CD4-positive, alpha-beta T cell (primary cell): ENCODE measurements at regions not wholly inside any gene's neighbourhood (a gene's known extent, or its start where the extent isn't known, plus 50 kb on each side); places are given as distances from the start of the nearest gene placed in this dataset.

Experiments
- ATAC-seq: fragments of 200-7000 bp; cut with Tn5 transposase; one replicate; pipeline ENCODE4 v1.10.0; 2022; ENCODE audit warnings: mild to moderate bottlenecking; ENCODE audit not compliant: poor library complexity
- CTCF ChIA-PET: fragments of 350-600 bp; sonication (Branson Sonifier 250); formaldehyde crosslinking; loops from one replicate; lab custom pipeline; 2021; ENCODE audit warnings: antibody characterized with exemption, inconsistent platforms; lab: Charles Lee
- POLR2A ChIA-PET: fragments of 350-600 bp; sonication (Branson Sonifier 250); formaldehyde crosslinking; loops from one replicate; lab custom pipeline; 2021; ENCODE audit warnings: antibody characterized with exemption, inconsistent platforms; lab: Charles Lee
- DNase-seq, 14 experiments: peaks; one replicate each; pipeline ENCODE4 v3.0.0-alpha.2; 2013 to 2020; ENCODE audit warnings: mixed read lengths in 2 of 14
- H3K27ac ChIP-seq, 2 donors: one replicate each; pipeline versions ENCODE4 v1.5.1 to v1.7.0; 2013; ENCODE audit warnings: low read length in 2 of 2, low read depth in 1 of 2, mild to moderate bottlenecking in 1 of 2
- H3K27me3 ChIP-seq, 2 experiments: 1 replicate in 1 of 2; 2 replicates in 1 of 2; pipeline versions ENCODE4 v1.6.1 to v1.7.0; 2013; ENCODE audit warnings: low read length in 2 of 2, control low read depth in 1 of 2, mild to moderate bottlenecking in 1 of 2, moderate library complexity in 1 of 2; ENCODE audit not compliant: insufficient read depth in 2 of 2, control insufficient read depth in 1 of 2
- H3K36me3 ChIP-seq: one replicate; pipeline ENCODE4 v1.6.1; 2013; ENCODE audit warnings: low read length, control low read depth; ENCODE audit not compliant: insufficient read depth
- H3K4me1 ChIP-seq: one replicate; pipeline ENCODE4 v1.6.1; 2013; ENCODE audit warnings: low read length, control low read depth; ENCODE audit not compliant: insufficient read depth
- H3K4me3 ChIP-seq: one replicate; pipeline ENCODE4 v1.5.1; 2013; ENCODE audit warnings: mild to moderate bottlenecking, low read length, moderate library complexity
- H3K9me3 ChIP-seq, 2 experiments: 1 replicate in 1 of 2; 2 replicates in 1 of 2; pipeline versions ENCODE4 v1.6.1 to v1.7.0; 2013; ENCODE audit warnings: low read length in 2 of 2, mild to moderate bottlenecking in 2 of 2, control low read depth in 1 of 2, moderate library complexity in 1 of 2; ENCODE audit not compliant: control insufficient read depth in 1 of 2, insufficient read depth in 1 of 2
- H3K27ac Mint-ChIP-seq: one replicate; pipeline ENCODE4 v1.8.0; 2020; ENCODE audit warnings: mixed read lengths
- H3K27me3 Mint-ChIP-seq: one replicate; pipeline ENCODE4 v1.8.0; 2021; ENCODE audit warnings: mixed read lengths
- H3K36me3 Mint-ChIP-seq: one replicate; pipeline ENCODE4 v1.8.0; 2021; ENCODE audit warnings: low read depth, mixed read lengths
- H3K4me1 Mint-ChIP-seq: one replicate; pipeline ENCODE4 v1.8.0; 2021; ENCODE audit warnings: low read depth, mixed read lengths
- H3K4me3 Mint-ChIP-seq: one replicate; pipeline ENCODE4 v1.8.0; 2020; ENCODE audit warnings: mild to moderate bottlenecking, mixed read lengths
- H3K9me3 Mint-ChIP-seq: one replicate; pipeline ENCODE4 v1.8.0; 2020; ENCODE audit warnings: mixed read lengths
- intact Hi-C, 2 experiments: fragments of 100-400 bp; cut with DNase I in 1 of 2; cut with micrococcal nuclease in 1 of 2; formaldehyde crosslinking; loops; one replicate each; pipeline versions ENCODE4 v1.15.1 to v1.9.0; 2023 to 2025; cut with DNase I, micrococcal nuclease
- TF ChIP-seq, protein P1 (sequence below): fragments of 200-600 bp; IDR thresholded peaks from one replicate; pipeline ENCODE4 v1.8.0; 2022; ENCODE audit warnings: antibody characterized with exemption, mild to moderate bottlenecking

DNA sequence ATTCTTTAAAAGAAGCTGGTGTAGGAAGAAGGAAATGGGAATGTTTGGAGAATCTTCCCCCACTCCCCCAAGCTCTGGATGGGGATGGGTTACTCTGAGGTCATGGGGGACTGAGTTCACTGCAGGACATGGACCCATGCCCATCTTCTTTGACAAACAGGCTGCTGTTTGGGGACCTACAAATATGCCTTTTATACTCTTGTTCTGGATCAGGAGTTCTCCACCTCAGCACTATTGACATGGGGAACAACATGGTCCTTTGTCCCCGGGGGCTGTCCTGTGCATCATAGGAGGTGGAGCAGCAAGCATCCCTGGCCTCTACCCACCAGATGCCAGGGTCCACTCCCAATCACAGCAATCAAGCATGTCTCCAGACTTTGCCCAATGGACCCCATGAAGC, 365.8 kb upstream of the C1orf174 start:
- intact Hi-C loops = no loop called here
- no peak for DNase-seq
- H3K9me3 Mint-ChIP-seq = no peaks in the 10 kb centered on the region
- H3K27me3 Mint-ChIP-seq = peaks cover 30% of the 10 kb centered on the region
- H3K4me3 Mint-ChIP-seq = no peak overlapping the region
- H3K4me1 Mint-ChIP-seq = no peaks in the 10 kb centered on the region
- no peaks in the 10 kb centered on the region for H3K36me3 Mint-ChIP-seq
- H3K36me3 ChIP-seq = no peaks in the 10 kb centered on the region
- ATAC-seq = no peak
- no peak overlapping the region for H3K27ac Mint-ChIP-seq
- POLR2A ChIA-PET = no interaction called here
- H3K27ac ChIP-seq = no peak overlapping the region
- TF ChIP-seq, protein P1, sequence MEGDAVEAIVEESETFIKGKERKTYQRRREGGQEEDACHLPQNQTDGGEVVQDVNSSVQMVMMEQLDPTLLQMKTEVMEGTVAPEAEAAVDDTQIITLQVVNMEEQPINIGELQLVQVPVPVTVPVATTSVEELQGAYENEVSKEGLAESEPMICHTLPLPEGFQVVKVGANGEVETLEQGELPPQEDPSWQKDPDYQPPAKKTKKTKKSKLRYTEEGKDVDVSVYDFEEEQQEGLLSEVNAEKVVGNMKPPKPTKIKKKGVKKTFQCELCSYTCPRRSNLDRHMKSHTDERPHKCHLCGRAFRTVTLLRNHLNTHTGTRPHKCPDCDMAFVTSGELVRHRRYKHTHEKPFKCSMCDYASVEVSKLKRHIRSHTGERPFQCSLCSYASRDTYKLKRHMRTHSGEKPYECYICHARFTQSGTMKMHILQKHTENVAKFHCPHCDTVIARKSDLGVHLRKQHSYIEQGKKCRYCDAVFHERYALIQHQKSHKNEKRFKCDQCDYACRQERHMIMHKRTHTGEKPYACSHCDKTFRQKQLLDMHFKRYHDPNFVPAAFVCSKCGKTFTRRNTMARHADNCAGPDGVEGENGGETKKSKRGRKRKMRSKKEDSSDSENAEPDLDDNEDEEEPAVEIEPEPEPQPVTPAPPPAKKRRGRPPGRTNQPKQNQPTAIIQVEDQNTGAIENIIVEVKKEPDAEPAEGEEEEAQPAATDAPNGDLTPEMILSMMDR = no peak
- CTCF ChIA-PET = no interaction called here
- H3K9me3 ChIP-seq = no peaks in the 10 kb centered on the region
- peaks cover 11% of the 10 kb centered on the region for H3K4me1 ChIP-seq
- H3K27me3 ChIP-seq = peaks cover 0 to 4% of the 10 kb centered on the region in 2 experiments
- no peak overlapping the region for H3K4me3 ChIP-seq

DNA sequence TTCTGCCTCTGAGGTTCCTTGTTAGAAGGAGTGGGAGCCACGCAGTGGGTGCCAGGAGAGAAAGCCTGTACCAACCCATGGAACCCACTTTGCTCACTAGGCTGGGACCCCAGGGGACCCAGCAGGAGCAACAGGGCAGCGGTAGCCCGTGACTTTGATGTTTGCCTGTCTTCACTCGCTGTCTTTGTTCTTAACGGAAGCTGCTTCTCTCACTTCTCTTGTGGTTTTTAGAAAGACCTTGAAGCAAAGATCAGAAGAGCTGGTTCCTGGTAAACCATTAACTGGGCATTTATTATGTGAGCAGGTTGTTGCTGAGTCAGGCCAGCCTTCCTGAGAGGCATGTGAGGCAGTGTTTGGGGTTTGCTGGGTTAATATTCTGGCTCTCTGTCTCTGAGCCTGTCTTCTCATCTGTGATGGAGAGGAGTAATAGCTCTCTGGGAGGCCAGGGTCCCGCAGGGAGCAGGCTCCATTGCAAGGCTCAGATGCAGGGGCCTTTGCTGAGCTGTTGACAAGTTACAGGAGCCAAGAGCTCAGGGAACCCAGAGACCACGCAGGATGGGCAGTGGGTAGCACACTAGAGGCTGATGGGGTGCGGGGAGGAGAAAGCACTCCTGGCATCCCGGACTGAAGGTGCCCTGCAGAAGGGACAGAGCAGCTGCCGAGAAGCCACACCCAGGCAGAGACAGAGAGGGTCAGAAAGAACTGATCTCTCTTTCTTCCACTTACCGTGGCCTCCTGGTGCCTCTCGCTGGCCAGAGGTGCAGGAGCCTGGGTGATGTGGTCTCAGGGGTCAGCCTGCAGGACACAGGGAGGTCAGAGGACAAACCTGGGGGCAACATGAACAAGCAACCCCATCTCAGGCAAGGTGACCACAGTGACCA, 367.5 kb upstream of the C1orf174 start:
- ATAC-seq = no peak
- H3K27me3 Mint-ChIP-seq = peaks cover 26% of the 10 kb centered on the region

GRCh38 chr1:4268262-4268888, 368.3 kb upstream of the C1orf174 start:
- peaks cover 4 to 6% of the 10 kb centered on the region in 2 experiments for H3K27me3 ChIP-seq
- DNase-seq (no peak), ATAC-seq (no peak)
- ChIA-PET POLR2A (no interaction called here), CTCF (no interaction called here)
- H3K27ac Mint-ChIP-seq = no peak overlapping the region
- no peak overlapping the region for H3K27ac ChIP-seq
- H3K27me3 Mint-ChIP-seq = peaks cover 26% of the 10 kb centered on the region
- intact Hi-C loops = no loop called here
- no peak overlapping the region for H3K4me3 Mint-ChIP-seq
- no peaks in the 10 kb centered on the region for H3K9me3 Mint-ChIP-seq
- H3K4me1 ChIP-seq = peaks cover 11% of the 10 kb centered on the region
- H3K36me3 Mint-ChIP-seq = no peaks in the 10 kb centered on the region
- TF ChIP-seq, protein P1 = no peak
- no peaks in the 10 kb centered on the region for H3K4me1 Mint-ChIP-seq
- H3K4me3 ChIP-seq = no peak overlapping the region
- no peaks in the 10 kb centered on the region for H3K36me3 ChIP-seq
- no peaks in the 10 kb centered on the region for H3K9me3 ChIP-seq

More for the DNA sequence above, 367.5 kb upstream of the C1orf174 start:
- no peaks in the 10 kb centered on the region for H3K36me3 ChIP-seq
- H3K4me1 Mint-ChIP-seq = no peaks in the 10 kb centered on the region
- no peak overlapping the region for H3K27ac ChIP-seq
- no peaks in the 10 kb centered on the region for H3K9me3 ChIP-seq
- H3K27ac Mint-ChIP-seq = no peak overlapping the region
- peak in 1 of 14 experiments; percentile 2 for DNase-seq
- intact Hi-C loops = no loop called here
- H3K27me3 ChIP-seq = peaks cover 4 to 6% of the 10 kb centered on the region in 2 experiments
- no peak overlapping the region for H3K4me3 ChIP-seq
- H3K4me1 ChIP-seq = peaks cover 11% of the 10 kb centered on the region
- H3K9me3 Mint-ChIP-seq = no peaks in the 10 kb centered on the region
- ChIA-PET CTCF (no interaction called here), POLR2A (no interaction called here)
- H3K4me3 Mint-ChIP-seq = no peak overlapping the region
- H3K36me3 Mint-ChIP-seq = no peaks in the 10 kb centered on the region
- TF ChIP-seq, protein P1 = no peak
